Activated CD8-positive, alpha-beta memory T cell treated with anti-CD3 and anti-CD28 coated beads, Interleukin-2, amount 10 ng/mL, durations not matched to agents 7 days and 5 days (primary cell): ENCODE measurements at regions not wholly inside any gene's neighbourhood (a gene's known extent, or its start where the extent isn't known, plus 50 kb on each side); places are given as distances from the start of the nearest gene placed in this dataset.

Experiments
- ATAC-seq: fragments of 150-1000 bp; cut with Tn5 transposase; one replicate; pipeline ENCODE4 v1.10.0; 2021; ENCODE audit warnings: moderate library complexity
- CTCF ChIA-PET: fragments of 350-600 bp; sonication (Branson Sonifier 250); formaldehyde crosslinking; loops from one replicate; lab custom pipeline; 2021; ENCODE audit warnings: antibody characterized with exemption; lab: Charles Lee
- DNase-seq: peaks from one replicate; pipeline ENCODE4 v3.0.0-alpha.2; 2020
- H3K27ac Mint-ChIP-seq: one replicate; pipeline ENCODE4 v1.8.0; 2021; ENCODE audit warnings: mild to moderate bottlenecking, mixed read lengths
- H3K27me3 Mint-ChIP-seq: one replicate; pipeline ENCODE4 v1.8.0; 2021; ENCODE audit warnings: mixed read lengths
- H3K36me3 Mint-ChIP-seq: one replicate; pipeline ENCODE4 v1.8.0; 2021; ENCODE audit warnings: mild to moderate bottlenecking, mixed read lengths
- H3K4me1 Mint-ChIP-seq: one replicate; pipeline ENCODE4 v1.8.0; 2021; ENCODE audit warnings: mixed read lengths
- H3K4me3 Mint-ChIP-seq: one replicate; pipeline ENCODE4 v1.8.0; 2021; ENCODE audit warnings: mild to moderate bottlenecking, moderate library complexity, mixed read lengths
- H3K9me3 Mint-ChIP-seq: one replicate; pipeline ENCODE4 v1.8.0; 2022; ENCODE audit warnings: low read depth, mixed read lengths

GRCh38 chr1:221856228-221857093 lies 114.6 kb upstream of the DUSP10 start:
- Mint-ChIP-seq H3K27ac (no peak overlapping the region), H3K36me3 (no peaks in the 10 kb centered on the region), H3K27me3 (peaks cover 3% of the 10 kb centered on the region), H3K9me3 (peaks cover 2% of the 10 kb centered on the region), H3K4me3 (no peak overlapping the region), H3K4me1 (peaks cover 3% of the 10 kb centered on the region)
- CTCF ChIA-PET = interaction anchor here (1.0 kb wide), 1 partner anchor 11 kb away, joined by 3 read pairs; no protein-coding TSS in a partner anchor
- no peak for ATAC-seq
- DNase-seq = no peak

GRCh38 chr1:221855156-221855555 lies 113.3 kb upstream of the DUSP10 start:
- Mint-ChIP-seq H3K4me1 (peaks cover 3% of the 10 kb centered on the region), H3K9me3 (peaks cover 2% of the 10 kb centered on the region), H3K36me3 (no peaks in the 10 kb centered on the region), H3K27ac (no peak overlapping the region), H3K4me3 (no peak overlapping the region), H3K27me3 (peaks cover 3% of the 10 kb centered on the region)
- ATAC-seq (no peak), DNase-seq (no peak)
- CTCF ChIA-PET = interaction anchor here (1.0 kb wide), 1 partner anchor 10 kb away, joined by 3 read pairs; no protein-coding TSS in a partner anchor

GRCh38 chr1:221851336-221851735 lies 109.4 kb upstream of the DUSP10 start:
- H3K4me3 Mint-ChIP-seq = no peak overlapping the region
- CTCF ChIA-PET = no interaction called here

GRCh38 chr1:221850470-221851187 lies 108.7 kb upstream of the DUSP10 start:
- DNase-seq = no peak
- H3K27ac Mint-ChIP-seq = no peak overlapping the region
- H3K4me1 Mint-ChIP-seq = no peaks in the 10 kb centered on the region
- no peaks in the 10 kb centered on the region for H3K36me3 Mint-ChIP-seq
- no peaks in the 10 kb centered on the region for H3K27me3 Mint-ChIP-seq
- no peak for ATAC-seq
- no peak overlapping the region for H3K4me3 Mint-ChIP-seq
- H3K9me3 Mint-ChIP-seq = peaks cover 2% of the 10 kb centered on the region
- CTCF ChIA-PET = no interaction called here

More at GRCh38 chr1:221851336-221851735, 109.4 kb upstream of the DUSP10 start:
- Mint-ChIP-seq H3K27ac (no peak overlapping the region), H3K9me3 (peaks cover 2% of the 10 kb centered on the region), H3K4me1 (no peaks in the 10 kb centered on the region), H3K27me3 (no peaks in the 10 kb centered on the region), H3K36me3 (no peaks in the 10 kb centered on the region)
- ATAC-seq (no peak), DNase-seq (no peak)

GRCh38 chr1:221849897-221850296 lies 108.0 kb upstream of the DUSP10 start:
- H3K4me3 Mint-ChIP-seq = no peak overlapping the region
- no peak for ATAC-seq
- H3K27ac Mint-ChIP-seq = no peak overlapping the region
- no peak for DNase-seq
- no peaks in the 10 kb centered on the region for H3K36me3 Mint-ChIP-seq
- H3K9me3 Mint-ChIP-seq = no peaks in the 10 kb centered on the region
- H3K4me1 Mint-ChIP-seq = no peaks in the 10 kb centered on the region
- H3K27me3 Mint-ChIP-seq = no peaks in the 10 kb centered on the region
- CTCF ChIA-PET = no interaction called here

GRCh38 chr1:221849110-221849509 lies 107.2 kb upstream of the DUSP10 start:
- H3K27me3 Mint-ChIP-seq = no peaks in the 10 kb centered on the region
- CTCF ChIA-PET = no interaction called here
- H3K36me3 Mint-ChIP-seq = no peaks in the 10 kb centered on the region
- no peak overlapping the region for H3K27ac Mint-ChIP-seq
- H3K4me1 Mint-ChIP-seq = no peaks in the 10 kb centered on the region
- H3K9me3 Mint-ChIP-seq = no peaks in the 10 kb centered on the region
- ATAC-seq (no peak), DNase-seq (no peak)
- no peak overlapping the region for H3K4me3 Mint-ChIP-seq

DNA sequence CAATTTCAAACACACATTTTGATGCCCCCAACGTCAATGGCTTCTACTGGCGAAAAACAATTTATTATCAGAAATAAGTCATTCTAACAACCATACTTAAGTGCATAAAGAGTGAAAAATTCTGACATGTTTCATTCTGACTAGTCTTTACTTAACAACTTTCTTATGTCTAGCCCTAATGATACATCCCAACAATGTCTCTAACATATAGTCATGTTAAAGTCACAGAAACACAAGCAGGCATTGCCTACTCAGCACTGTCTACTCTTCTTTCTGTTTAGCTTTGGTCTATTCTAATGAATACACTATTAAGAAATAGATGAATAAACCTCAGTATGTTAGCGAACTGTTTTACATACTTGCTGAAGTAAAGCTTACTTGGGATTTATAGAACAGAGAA lies 105.8 kb upstream of the DUSP10 start:
- H3K4me1 Mint-ChIP-seq = no peaks in the 10 kb centered on the region
- no peak overlapping the region for H3K4me3 Mint-ChIP-seq
- ATAC-seq (no peak), DNase-seq (no peak)
- CTCF ChIA-PET = no interaction called here
- H3K36me3 Mint-ChIP-seq = no peaks in the 10 kb centered on the region
- H3K27me3 Mint-ChIP-seq = no peaks in the 10 kb centered on the region
- no peak overlapping the region for H3K27ac Mint-ChIP-seq
- no peaks in the 10 kb centered on the region for H3K9me3 Mint-ChIP-seq

DNA sequence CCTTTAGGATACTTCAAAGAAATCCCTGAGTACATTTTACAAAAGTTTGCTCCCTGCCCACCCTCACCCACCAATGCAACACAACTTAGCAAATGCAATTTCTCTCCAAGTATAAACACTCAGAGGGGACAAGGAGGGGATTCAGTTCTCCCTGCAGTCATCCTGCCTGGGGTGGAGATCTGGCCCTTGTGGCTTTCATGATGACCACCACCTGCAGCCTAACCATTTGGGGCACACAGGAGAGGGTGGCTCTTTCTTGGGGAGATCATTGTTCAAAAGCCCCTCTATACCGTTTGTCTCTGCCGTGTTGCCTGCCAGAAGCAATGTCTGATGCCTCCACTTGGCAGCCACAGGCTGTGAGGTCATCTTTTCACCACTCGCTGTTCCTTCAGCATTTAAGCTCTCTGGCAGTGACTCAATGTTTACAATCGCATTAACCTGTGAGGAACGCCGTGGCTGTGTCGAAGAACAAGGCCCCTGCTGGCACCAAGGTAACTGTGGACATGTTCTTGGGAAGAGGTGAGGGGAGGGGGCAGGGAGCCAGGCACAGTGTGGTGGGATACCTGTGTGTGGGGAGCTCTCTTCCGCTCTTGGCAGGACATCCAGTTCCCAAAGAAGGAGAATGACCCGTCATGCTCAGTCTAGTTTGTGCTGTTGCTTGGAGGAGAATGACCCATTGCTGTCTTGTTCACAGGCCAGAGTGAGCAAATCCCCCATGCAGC lies 103.9 kb upstream of the DUSP10 start:
- Mint-ChIP-seq H3K27ac (no peak overlapping the region), H3K27me3 (no peaks in the 10 kb centered on the region), H3K9me3 (no peaks in the 10 kb centered on the region), H3K36me3 (no peaks in the 10 kb centered on the region), H3K4me1 (peaks cover 4% of the 10 kb centered on the region), H3K4me3 (no peak overlapping the region)
- ATAC-seq (no peak), DNase-seq (no peak)
- CTCF ChIA-PET = interaction anchor here (0.9 kb wide), 1 partner anchor 10 kb away, joined by 3 read pairs; no protein-coding TSS in a partner anchor

GRCh38 chr1:221841983-221842335 lies 100.1 kb upstream of the DUSP10 start:
- DNase-seq (no peak), ATAC-seq (no peak)
- Mint-ChIP-seq H3K9me3 (no peaks in the 10 kb centered on the region), H3K27me3 (no peaks in the 10 kb centered on the region), H3K4me3 (no peak overlapping the region), H3K36me3 (peaks cover 2% of the 10 kb centered on the region), H3K4me1 (peaks cover 36% of the 10 kb centered on the region), H3K27ac (no peak overlapping the region)
- CTCF ChIA-PET = no interaction called here

GRCh38 chr1:221841251-221841982 lies 99.5 kb upstream of the DUSP10 start:
- H3K4me3 Mint-ChIP-seq = no peak overlapping the region
- H3K27ac Mint-ChIP-seq = no peak overlapping the region
- H3K36me3 Mint-ChIP-seq = peaks cover 2% of the 10 kb centered on the region
- H3K9me3 Mint-ChIP-seq = no peaks in the 10 kb centered on the region
- H3K4me1 Mint-ChIP-seq = peaks cover 40% of the 10 kb centered on the region
- CTCF ChIA-PET = no interaction called here
- DNase-seq (no peak), ATAC-seq (no peak)
- no peaks in the 10 kb centered on the region for H3K27me3 Mint-ChIP-seq

DNA sequence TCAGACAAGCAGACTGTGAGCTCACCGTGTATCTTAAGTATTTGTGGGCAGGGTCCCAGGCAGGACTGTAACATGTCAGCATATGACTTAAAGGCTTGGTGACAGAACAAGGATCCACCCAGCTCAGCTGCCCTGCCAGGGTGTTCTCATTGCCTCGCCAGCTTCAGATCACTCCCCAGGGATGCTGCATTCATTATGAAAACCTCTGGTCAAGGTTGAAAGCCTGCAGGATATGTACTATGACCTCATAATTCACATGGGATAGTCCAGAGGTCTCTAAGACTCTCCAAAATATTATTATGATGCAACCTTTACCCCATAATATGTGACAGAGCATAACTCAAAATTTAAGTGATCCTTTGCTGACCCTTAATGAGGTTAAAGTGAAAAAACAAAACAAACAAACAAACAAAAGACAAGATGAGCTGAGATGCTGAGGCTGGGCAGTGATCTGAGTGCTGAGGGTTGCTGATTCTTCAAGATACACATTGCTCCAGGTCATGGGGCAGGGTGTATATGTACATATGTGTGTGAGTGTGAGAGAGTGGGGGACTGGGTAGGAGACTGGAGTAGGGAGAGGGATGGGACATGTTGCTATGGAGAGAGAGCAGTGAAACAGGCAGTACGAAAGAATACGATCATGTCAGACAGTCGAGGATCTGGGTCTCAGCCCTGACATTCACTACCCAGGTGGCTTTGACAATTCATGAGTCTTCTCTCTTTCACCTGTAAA lies 98.8 kb upstream of the DUSP10 start:
- ATAC-seq = no peak
- no peak overlapping the region for H3K27ac Mint-ChIP-seq

GRCh38 chr1:221839782-221840395 lies 98.0 kb upstream of the DUSP10 start:
- ATAC-seq (peak; percentile 89), DNase-seq (peak; percentile 80)
- H3K27me3 Mint-ChIP-seq = no peaks in the 10 kb centered on the region
- peaks cover 2% of the 10 kb centered on the region for H3K36me3 Mint-ChIP-seq
- no peaks in the 10 kb centered on the region for H3K9me3 Mint-ChIP-seq
- H3K4me1 Mint-ChIP-seq = peaks cover 49% of the 10 kb centered on the region
- H3K4me3 Mint-ChIP-seq = no peak overlapping the region
- CTCF ChIA-PET = interaction anchor here (0.7 to 1.9 kb wide), 4 partner anchors 14 to 96 kb away, joined by 3 to 7 read pairs (median 4); no protein-coding TSS in a partner anchor
- peak overlapping the region; percentile 66 for H3K27ac Mint-ChIP-seq

More for the DNA sequence above, 98.8 kb upstream of the DUSP10 start:
- no peak for DNase-seq
- H3K4me1 Mint-ChIP-seq = peaks cover 41% of the 10 kb centered on the region
- H3K36me3 Mint-ChIP-seq = peaks cover 2% of the 10 kb centered on the region
- no peak overlapping the region for H3K4me3 Mint-ChIP-seq
- H3K9me3 Mint-ChIP-seq = no peaks in the 10 kb centered on the region
- no peaks in the 10 kb centered on the region for H3K27me3 Mint-ChIP-seq
- CTCF ChIA-PET = no interaction called here
